ENCODE measurements at regions not wholly inside any gene's neighbourhood (a gene's known extent, or its start where the extent isn't known, plus 50 kb on each side); places are given as distances from the start of the nearest gene placed in this dataset.

GRCh38 chr1:239031310-239031709 lies 355.1 kb upstream of the CHRM3 start:
- TF ChIP-seq POLR2AphosphoS5 (IDR thresholded peaks at IDR 0.05) (no peak), CTCF (IDR thresholded peaks at IDR 0.05) (no peak), POLR2A (IDR thresholded peaks at IDR 0.05) (no peak), EP300 (IDR thresholded peaks at IDR 0.05) (no peak)

Data from upper lobe of left lung (tissue), 4 donors.